ENCODE measurements at regions not wholly inside any gene's neighbourhood (a gene's known extent, or its start where the extent isn't known, plus 50 kb on each side); places are given as distances from the start of the nearest gene placed in this dataset.

DNA sequence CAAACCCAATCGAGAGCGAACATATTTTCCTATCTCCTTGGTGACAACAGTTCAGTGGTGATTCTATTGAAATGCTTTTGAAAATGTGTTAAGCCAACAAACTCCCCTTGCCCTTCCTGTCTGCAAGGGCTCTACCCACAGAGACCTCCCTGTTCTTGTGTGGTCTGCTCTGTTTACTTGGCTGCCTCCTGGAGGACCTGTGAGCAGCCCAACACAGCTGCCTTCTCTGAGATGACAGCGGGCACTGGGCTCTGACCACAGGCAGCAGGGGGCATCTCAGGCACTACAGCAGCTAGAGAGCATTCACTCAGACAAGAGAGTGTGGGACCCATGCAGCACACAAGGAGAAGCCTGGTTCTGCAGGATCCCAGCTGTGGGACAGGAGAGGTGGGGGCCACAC is 416.4 kb downstream of the TCERG1L start:
- TF ChIP-seq CTCF (IDR thresholded peaks at IDR 0.05): no peak
- no peak for TF ChIP-seq POLR2AphosphoS5 (IDR thresholded peaks at IDR 0.05)
